GM20431 (cell line): ENCODE measurements at regions not wholly inside any gene's neighbourhood (a gene's known extent, or its start where the extent isn't known, plus 50 kb on each side); places are given as distances from the start of the nearest gene placed in this dataset.
"Not testable (repeated sequence)": the region's sequence is repeated elsewhere in the genome, so short reads cannot be mapped to it uniquely, and the experiment has no call there.

Experiments
- in situ Hi-C: fragments of 300-500 bp; cut with MseI, MboI; formaldehyde crosslinking; loops from one replicate; pipeline ENCODE4 v1.15.0; 2020; ENCODE audit warnings: low sequenced_read_pairs; ENCODE audit not compliant: unreplicated experiment

DNA sequence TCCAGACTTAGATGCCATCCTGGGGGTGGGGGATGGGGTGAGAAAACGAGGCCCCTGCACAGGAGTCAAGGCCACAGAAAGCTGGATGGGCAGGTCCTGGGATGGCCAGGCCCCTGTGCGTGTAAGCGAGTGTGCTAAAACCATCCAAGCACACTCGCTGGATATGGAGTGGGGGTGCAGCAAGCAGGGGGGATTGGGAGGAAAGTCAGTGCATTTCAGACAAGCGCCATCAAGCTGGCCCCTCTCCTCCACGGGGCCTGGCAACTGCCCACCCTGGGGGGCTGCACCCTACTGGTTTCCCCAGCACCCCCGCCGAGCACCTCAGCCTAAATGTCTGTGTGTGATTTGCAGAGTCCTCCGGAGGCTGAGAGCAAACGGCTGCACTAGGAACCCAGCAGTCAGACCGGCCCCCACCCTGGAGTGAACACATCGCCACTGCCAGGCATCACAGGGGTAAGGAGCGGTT is 106.6 kb upstream of the ZNF469 start:
- in situ Hi-C loops: not testable (repeated sequence)

GRCh38 chr16:88276591-88276990 is 106.2 kb upstream of the ZNF469 start:
- in situ Hi-C loops: no loop called here

- in situ Hi-C loops: no loop called here
Observed at GRCh38 chr16:88279998-88280397, 102.8 kb upstream of the ZNF469 start.

DNA sequence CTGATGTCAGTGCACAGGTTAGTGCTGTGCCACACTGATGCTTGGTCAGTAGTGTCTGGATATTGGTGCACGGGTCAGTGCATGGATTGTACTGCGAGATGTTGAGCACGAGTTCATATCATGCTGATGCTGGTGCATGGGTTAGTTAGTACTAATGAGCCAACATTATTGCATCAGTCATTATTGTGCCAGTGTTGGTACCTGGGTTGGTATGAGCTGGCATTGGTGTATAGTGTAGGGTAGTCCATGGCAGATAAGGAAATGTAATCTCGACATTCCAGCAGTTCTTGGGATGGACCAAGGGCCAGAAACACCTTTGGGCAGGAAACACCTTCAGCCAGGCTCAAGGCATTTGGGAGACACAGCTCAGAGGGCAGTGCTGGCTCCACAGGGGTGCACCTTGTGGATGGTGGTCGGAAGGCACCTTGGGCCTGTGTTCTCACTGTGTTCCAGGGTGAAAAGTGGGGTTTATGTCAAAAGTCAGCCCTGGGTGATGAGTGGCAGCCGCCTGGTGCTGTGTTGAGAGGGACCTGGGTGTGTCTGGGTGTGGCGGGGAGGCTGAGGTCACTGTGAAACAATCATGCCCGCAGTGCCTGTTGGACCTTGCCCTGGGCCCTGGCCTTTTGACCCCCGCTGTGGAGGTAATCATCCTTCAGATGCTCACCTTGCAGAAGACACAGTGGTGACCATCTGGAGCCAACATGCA is 100.7 kb upstream of the ZNF469 start:
- in situ Hi-C loops: no loop called here

- in situ Hi-C loops: no loop called here
Observed at GRCh38 chr16:88282564-88283395, 100.0 kb upstream of the ZNF469 start.

DNA sequence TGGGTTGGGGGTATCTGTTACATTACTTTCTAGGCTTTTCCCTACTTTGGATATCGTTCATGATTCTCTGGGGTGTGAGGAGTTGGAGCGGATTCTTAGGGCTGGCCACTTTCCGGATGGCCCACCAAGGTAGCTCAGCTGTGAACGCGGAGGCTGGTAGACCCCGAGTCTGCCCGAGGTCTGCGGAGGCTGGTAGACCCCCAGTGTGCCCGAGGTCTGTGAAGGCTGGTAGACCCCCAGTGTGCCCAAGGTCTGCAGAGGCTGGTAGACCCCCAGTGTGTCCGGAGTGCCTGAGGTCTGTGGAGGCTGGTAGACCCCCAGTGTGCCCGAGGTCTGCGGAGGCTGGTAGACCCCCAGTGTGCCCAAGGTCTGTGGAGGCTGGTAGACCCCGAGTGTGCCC is 99.2 kb upstream of the ZNF469 start:
- in situ Hi-C loops: no loop called here

DNA sequence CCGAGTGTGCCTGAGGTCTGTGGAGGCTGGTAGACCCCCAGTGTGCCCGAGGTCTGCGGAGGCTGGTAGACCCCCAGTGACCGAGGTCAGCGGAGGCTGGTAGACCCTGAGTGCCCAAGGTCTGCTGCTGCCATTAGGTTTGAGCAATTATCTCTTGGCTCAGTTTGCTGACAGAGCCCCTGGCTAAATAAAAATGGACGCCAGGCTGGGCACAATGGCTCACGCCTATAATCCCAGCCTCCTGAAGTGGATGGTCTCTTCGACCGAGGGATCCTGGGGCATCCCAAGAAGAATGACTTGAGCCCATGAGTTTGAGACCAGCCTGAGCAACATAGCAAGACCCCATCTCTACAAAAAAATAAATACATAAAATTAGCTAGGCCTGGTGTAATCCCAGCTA is 98.7 kb upstream of the ZNF469 start:
- in situ Hi-C loops: no loop called here

- in situ Hi-C loops: no loop called here
Observed at GRCh38 chr16:88284626-88285513, 97.9 kb upstream of the ZNF469 start.

- in situ Hi-C loops: no loop called here
Observed at GRCh38 chr16:88285514-88285822, 97.3 kb upstream of the ZNF469 start.

DNA sequence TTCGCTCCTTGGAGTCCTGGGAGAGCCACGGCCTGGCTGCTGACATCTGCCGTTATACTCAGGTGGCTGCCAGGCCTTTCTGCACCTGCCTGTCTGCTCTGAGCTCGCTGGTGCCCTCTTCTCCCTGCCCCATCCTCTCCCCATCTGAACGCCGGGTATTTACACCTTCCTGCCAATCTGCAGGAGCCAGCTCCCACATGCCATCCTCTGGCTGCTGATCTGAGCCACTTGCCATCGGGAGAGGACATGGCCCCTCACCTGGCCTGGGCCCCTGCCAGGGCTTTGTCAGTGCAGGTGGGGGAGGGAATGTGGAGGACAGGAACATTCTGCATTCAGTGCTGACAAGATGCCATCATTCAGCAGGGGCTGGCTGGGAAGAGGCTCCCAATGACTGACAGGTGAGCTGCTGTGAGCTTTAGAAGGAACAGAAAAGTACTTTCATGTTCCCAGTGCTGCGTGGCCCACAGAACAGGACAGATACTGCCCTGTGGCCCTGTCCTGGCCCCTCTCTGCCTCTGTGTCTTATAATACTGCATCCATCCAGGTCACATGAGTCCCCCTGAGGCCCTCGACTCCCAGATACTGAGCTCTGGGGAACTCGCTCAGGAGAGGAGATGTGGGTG is 96.3 kb upstream of the ZNF469 start:
- in situ Hi-C loops: no loop called here

DNA sequence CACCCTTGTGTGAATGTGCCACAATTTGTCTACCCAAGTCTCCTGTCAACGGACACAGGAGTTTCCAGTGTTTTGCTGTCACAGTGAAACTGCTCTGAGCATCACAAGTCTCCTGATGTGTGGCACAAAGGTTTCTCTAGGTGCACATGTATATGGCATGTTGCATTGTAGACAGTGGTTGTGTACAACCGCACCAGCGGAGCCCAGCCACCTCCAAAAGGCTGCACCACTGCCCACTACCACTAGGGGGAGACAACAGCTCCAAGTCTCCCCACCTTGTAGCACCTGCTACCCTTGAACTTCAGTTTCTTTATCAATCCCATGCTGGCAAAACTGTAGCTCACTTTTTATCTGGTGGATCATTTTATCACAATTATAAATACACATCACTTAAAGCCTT is 95.5 kb upstream of the ZNF469 start:
- in situ Hi-C loops: no loop called here

- in situ Hi-C loops: no loop called here
Observed at GRCh38 chr16:88288303-88288702, 94.5 kb upstream of the ZNF469 start.

DNA sequence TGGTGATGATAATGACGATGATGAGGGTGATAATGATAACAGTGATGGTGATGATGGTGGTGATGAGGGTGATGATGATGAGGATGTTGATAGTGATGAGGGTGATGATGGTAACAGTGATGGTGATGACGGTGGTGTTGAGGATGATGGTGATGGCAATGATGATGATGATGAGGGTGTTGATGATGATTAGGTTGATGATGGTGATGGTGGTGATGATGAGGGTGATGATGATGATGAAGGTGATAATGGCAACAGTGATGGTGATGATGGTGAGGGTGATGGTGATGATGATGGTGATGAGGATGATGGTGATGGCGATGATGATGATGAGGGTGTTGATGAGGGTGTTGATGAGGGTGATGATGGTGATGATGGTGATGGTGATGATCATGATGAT is 93.8 kb upstream of the ZNF469 start:
- in situ Hi-C loops: no loop called here

- in situ Hi-C loops: no loop called here
Observed at GRCh38 chr16:88289561-88289960, 93.2 kb upstream of the ZNF469 start.

DNA sequence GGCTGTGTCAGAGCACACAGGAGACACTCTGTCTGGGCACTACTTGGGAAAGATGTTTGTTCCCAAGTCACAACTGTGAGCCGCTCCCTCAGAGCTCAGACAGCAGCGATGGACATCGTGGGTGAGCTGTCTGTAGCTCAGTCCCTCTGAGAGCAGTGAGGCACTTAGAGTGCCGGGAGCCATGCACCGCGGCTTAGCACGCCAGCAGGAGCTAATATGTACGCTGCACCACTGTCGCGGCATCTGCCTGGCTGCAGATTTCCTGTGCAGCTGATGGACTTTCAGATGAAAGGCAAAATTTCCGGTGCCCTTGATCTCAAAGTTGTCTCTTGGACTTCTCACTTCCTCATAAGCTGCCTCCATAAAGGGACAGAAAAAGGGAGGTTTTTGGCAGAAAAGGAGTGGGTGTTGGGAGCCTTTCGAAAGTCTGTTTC is 92.8 kb upstream of the ZNF469 start:
- in situ Hi-C loops: no loop called here

GRCh38 chr16:88290850-88291830 is 91.6 kb upstream of the ZNF469 start:
- in situ Hi-C loops: no loop called here

DNA sequence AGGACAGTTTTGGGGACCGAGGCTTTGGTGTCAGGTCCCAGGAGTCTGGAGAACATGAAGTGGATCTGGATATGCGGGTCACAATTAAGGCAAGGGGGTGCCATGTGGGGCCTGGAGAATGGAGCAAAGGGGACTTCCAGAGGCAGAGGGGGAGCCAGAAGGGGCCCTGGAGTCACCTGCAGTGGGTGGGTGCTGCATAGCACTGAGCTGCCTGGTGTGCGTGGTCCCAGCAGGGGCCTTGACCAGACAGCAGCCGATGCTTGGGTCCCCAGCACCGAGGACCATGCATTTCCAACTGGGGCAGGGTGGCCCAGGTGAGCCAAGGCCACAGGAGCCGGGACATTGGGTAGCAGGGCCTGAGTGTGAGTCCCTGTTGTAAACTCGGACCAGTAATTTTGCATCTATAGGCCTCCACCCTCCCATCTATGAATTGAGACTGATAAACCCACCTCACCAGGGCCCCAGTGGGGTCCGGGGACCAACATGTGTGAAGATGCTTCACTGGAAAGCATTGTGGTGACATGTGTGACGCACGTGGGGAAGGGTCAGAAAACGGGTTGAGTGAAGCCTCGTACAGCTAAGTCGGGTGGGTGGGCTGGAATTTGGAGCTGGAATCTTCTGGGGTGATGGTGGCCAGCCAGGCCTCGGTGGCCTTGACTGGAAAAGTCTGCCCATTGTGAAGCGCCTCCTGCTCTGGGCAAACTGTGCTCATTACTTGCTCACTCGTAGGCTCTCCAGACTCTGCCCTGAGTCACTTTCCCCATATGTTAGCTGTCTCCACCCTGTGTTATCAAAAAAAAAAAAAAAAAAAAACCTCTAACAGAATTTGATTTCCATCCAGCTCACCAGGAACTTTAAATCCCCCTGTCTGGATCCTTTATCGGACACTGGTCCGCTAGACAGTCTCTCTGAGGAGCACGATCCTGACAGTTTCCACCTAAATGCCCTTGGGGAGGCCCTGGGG is 90.5 kb upstream of the ZNF469 start:
- in situ Hi-C loops: no loop called here

- in situ Hi-C loops: no loop called here
Observed at GRCh38 chr16:88293097-88293496, 89.7 kb upstream of the ZNF469 start.
